ENCODE measurements at regions not wholly inside any gene's neighbourhood (a gene's known extent, or its start where the extent isn't known, plus 50 kb on each side); places are given as distances from the start of the nearest gene placed in this dataset.

DNA sequence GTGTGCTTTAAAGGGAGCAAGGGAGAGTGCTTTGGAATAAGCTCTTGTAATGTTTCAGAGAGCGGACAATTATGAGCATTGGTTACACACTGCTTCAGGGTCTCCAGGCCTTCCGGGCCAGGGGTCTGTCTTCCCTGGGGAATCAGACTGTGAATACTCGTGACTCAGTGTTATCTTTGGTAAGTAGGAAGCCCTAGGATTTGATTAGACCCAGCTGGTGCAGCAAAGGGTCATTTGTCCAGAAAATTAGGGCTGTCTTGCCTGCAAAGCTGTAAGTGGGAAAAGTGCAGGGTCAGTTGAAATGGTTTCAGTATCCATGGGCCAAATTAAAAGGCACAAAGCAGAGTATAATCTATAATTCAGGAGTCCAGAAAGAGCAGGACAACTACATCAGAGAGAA, 475.6 kb downstream of the MED13L start:
- TF ChIP-seq EZH2phosphoT487 (IDR thresholded peaks at IDR 0.05; ENCODE audit: borderline replicate concordance, low read depth) (no peak), FOXJ3 (CRISPR knock-in tag; IDR thresholded peaks at IDR 0.05) (no peak), TEAD4 (IDR thresholded peaks at IDR 0.05; ENCODE audit: borderline replicate concordance, insufficient read depth) (no peak), SMC3 (IDR thresholded peaks at IDR 0.05; ENCODE audit: low read depth, low read length) (no peak), SIN3A (IDR thresholded peaks at IDR 0.05; ENCODE audit: borderline replicate concordance, low read depth, low read length) (no peak), EP300 (IDR thresholded peaks at IDR 0.05; ENCODE audit: borderline replicate concordance in 1 of 2, low read depth in 1 of 2, low read length in 1 of 2) (no peak), TCF12 (IDR thresholded peaks at IDR 0.05) (no peak), FOSL2 (IDR thresholded peaks at IDR 0.05; ENCODE audit: borderline replicate concordance, low read depth) (no peak), CHD2 (IDR thresholded peaks at IDR 0.05; ENCODE audit: low read length, partially characterized antibody) (no peak), FOXM1 (IDR thresholded peaks at IDR 0.05; ENCODE audit: low read depth) (no peak), ELF1 (IDR thresholded peaks at IDR 0.05) (no peak)
- TF ChIP-seq, protein P1, sequence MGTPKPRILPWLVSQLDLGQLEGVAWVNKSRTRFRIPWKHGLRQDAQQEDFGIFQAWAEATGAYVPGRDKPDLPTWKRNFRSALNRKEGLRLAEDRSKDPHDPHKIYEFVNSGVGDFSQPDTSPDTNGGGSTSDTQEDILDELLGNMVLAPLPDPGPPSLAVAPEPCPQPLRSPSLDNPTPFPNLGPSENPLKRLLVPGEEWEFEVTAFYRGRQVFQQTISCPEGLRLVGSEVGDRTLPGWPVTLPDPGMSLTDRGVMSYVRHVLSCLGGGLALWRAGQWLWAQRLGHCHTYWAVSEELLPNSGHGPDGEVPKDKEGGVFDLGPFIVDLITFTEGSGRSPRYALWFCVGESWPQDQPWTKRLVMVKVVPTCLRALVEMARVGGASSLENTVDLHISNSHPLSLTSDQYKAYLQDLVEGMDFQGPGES (IDR thresholded peaks at IDR 0.05; ENCODE audit: low read depth, low read length): no peak
- TF ChIP-seq, protein P2, sequence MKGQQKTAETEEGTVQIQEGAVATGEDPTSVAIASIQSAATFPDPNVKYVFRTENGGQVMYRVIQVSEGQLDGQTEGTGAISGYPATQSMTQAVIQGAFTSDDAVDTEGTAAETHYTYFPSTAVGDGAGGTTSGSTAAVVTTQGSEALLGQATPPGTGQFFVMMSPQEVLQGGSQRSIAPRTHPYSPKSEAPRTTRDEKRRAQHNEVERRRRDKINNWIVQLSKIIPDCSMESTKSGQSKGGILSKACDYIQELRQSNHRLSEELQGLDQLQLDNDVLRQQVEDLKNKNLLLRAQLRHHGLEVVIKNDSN (IDR thresholded peaks at IDR 0.05; ENCODE audit: borderline replicate concordance, low read depth): no peak
- TF ChIP-seq, protein P3, sequence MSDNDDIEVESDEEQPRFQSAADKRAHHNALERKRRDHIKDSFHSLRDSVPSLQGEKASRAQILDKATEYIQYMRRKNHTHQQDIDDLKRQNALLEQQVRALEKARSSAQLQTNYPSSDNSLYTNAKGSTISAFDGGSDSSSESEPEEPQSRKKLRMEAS (IDR thresholded peaks at IDR 0.05; ENCODE audit: low read depth): no peak
- TF ChIP-seq, protein P4, sequence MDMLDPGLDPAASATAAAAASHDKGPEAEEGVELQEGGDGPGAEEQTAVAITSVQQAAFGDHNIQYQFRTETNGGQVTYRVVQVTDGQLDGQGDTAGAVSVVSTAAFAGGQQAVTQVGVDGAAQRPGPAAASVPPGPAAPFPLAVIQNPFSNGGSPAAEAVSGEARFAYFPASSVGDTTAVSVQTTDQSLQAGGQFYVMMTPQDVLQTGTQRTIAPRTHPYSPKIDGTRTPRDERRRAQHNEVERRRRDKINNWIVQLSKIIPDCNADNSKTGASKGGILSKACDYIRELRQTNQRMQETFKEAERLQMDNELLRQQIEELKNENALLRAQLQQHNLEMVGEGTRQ (IDR thresholded peaks at IDR 0.05; ENCODE audit: borderline replicate concordance, low read depth, low read length): no peak
- TF ChIP-seq, protein P5, sequence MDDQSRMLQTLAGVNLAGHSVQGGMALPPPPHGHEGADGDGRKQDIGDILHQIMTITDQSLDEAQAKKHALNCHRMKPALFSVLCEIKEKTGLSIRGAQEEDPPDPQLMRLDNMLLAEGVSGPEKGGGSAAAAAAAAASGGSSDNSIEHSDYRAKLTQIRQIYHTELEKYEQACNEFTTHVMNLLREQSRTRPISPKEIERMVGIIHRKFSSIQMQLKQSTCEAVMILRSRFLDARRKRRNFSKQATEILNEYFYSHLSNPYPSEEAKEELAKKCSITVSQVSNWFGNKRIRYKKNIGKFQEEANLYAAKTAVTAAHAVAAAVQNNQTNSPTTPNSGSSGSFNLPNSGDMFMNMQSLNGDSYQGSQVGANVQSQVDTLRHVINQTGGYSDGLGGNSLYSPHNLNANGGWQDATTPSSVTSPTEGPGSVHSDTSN (IDR thresholded peaks at IDR 0.05): no peak
- Histone ChIP-seq H3K27ac (ENCODE audit: low read depth in 2 of 2, low read length in 1 of 2) (no peak overlapping the region), H3K27me3 (ENCODE audit: insufficient read depth) (no peaks in the 10 kb centered on the region), H3K4me3 (ENCODE audit: low read depth in 2 of 2, low read length in 1 of 2) (no peak overlapping the region), H3K9ac (no peak overlapping the region), H3K9me3 (no peaks in the 10 kb centered on the region), H4K20me1 (ENCODE audit: insufficient read depth) (no peaks in the 10 kb centered on the region), H3K4me1 (ENCODE audit: control insufficient read depth in 1 of 2, insufficient read depth in 2 of 2, low read depth in 1 of 2, low read length in 1 of 2) (no peaks in the 10 kb centered on the region; a peak in 1 of 4 replicates), H3K9me2 (no peaks in the 10 kb centered on the region), H2AFZ (ENCODE audit: low read depth) (no peak overlapping the region), H3K4me2 (no peak overlapping the region), H3F3A (replicated peaks; ENCODE audit: insufficient read depth) (no peaks in the 10 kb centered on the region), H3K79me2 (ENCODE audit: insufficient read depth) (no peaks in the 10 kb centered on the region), H3K36me3 (replicated peaks in 1 of 2; ENCODE audit: control insufficient read depth in 1 of 2, insufficient read depth in 2 of 2, low read length in 1 of 2) (no peaks in the 10 kb centered on the region)
- ChIA-PET POLR2A (no interaction called here), CTCF (no interaction called here)
- 43% methylated on average over 3 of the region's 3 CpGs for WGBS (ENCODE audit: low lambda C conversion rate)
- DNase-seq: peak; percentile 33

Data from SK-N-SH (cell line).